HG02840 (cell line): ENCODE measurements at regions not wholly inside any gene's neighbourhood (a gene's known extent, or its start where the extent isn't known, plus 50 kb on each side); places are given as distances from the start of the nearest gene placed in this dataset.

ENCODE experiments used
- ATAC-seq: cut with Tn5 transposase; IDR thresholded peaks from one replicate; pipeline ENCODE4 v1.9.1; 2021; ENCODE audit warnings: mild to moderate bottlenecking, moderate library complexity, moderate number of reproducible peaks; ENCODE audit not compliant: unreplicated experiment, low FRiP score

DNA sequence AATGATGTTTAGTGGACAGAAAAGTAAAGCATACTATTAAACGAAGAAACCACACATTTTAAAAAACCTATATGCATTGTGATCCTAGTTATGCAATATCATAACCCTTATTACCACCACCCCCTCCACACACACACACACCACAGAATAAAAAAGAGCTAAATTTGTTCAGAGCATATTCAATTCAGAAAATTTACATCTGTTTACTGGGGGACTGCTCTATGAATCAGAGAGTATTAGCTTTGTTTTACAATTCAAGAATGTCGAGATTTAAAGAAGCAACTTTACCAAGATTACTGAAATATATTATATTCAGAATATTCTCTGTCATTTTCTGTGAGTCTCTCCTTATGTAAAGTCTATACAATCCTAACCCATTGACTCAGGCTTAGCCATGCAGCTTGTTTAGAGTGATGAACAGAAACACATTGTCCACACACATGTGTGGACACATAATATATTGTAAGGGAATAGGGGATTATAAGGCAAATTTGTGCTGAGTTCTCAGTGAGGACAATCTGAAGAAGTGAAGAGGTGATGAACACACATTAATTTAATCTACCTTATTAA lies 369.6 kb upstream of the MARCKS start:
- no peak for ATAC-seq

- no peak for ATAC-seq
Observed at GRCh38 chr6:113488061-113488460, 369.1 kb upstream of the MARCKS start.

GRCh38 chr6:113488812-113489685 lies 368.1 kb upstream of the MARCKS start:
- ATAC-seq = no peak

GRCh38 chr6:113489952-113490746 lies 367.0 kb upstream of the MARCKS start:
- no peak for ATAC-seq

DNA sequence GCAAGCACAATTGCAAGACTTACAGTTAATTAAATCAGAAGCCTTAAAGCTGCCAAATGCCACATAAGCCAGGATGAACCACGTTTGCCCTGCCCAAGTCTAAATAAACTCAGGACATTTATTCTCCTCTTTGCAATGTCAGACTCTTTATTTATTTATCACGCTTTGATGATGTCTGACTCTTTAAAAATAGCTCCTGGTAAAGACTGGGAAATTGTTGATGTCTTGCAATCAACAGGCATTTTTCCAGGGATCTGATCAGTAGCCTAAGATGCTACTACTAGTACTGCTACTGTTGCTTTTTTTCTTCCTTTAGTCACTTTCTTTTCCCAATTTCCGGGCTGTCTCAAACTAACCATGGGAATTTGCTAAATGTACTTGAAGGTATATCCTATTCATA lies 365.8 kb upstream of the MARCKS start:
- no peak for ATAC-seq

DNA sequence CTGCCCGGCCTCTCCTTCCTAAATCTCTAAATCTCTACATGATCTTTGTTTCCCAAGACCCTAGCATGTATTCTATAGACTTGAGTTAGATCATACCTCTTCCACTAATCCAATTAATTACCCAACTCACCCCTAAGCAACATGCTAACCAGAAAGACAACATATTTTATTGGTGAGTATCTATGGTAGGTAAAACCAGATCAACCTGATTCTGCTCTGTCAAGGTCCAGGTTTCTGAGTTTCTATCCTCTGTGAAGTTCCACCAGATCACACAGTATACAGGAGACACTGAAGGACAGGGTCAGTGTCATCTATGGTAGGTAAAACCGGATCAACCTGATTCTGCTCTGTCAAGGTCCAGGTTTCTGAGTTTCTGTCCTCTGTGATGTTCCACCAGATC lies 363.2 kb upstream of the MARCKS start:
- ATAC-seq = no peak

GRCh38 chr6:113495521-113495920 lies 361.6 kb upstream of the MARCKS start:
- no peak for ATAC-seq

- no peak for ATAC-seq
Observed at GRCh38 chr6:113496166-113496565, 361.0 kb upstream of the MARCKS start.

GRCh38 chr6:113500221-113500620 lies 356.9 kb upstream of the MARCKS start:
- ATAC-seq = no peak

DNA sequence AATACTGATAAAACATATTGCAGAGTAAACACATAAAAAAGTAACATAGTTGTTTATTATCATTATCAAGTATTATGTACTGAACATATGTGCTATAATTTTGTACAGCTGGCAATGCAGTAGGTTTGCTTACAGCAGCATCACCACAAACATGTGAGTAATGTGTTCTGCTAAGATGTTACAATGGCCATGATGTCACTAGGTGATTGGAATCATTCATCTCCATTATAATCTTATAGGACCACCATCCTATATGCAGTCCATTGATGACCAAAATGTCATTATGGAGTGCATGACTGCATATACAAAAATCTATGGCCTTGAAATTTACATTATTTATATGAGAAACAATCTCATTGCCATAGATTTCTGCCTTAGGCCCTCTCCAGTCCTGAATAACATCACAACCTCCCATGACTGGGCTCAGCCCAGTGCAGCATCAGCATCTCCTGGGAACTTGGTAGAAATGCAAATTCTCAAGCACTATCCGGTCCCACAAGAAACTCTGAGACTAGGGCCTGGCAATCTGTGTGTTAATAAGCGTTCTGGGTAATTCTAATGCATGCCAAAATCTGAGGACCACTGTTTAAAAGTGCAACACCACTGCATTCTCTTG lies 352.0 kb upstream of the MARCKS start:
- no peak for ATAC-seq

DNA sequence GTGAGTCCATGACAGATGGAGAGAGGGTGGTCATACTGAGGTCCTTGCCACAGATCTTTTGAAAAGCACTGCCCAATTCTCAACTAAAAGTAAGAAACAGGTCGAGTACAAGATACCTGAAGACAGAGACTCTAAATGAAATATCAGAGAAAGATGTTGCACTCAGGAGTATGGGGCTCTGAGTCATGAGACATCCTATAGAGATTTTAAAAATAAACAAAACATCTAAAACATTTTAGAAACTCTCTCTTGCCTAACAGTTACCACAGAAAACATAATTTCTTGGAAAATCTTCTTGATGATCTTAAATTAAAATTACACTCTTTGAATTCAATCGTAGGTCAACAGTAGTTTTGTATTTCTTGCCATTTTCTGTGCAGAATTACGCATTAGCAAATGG lies 348.9 kb upstream of the MARCKS start:
- no peak for ATAC-seq

DNA sequence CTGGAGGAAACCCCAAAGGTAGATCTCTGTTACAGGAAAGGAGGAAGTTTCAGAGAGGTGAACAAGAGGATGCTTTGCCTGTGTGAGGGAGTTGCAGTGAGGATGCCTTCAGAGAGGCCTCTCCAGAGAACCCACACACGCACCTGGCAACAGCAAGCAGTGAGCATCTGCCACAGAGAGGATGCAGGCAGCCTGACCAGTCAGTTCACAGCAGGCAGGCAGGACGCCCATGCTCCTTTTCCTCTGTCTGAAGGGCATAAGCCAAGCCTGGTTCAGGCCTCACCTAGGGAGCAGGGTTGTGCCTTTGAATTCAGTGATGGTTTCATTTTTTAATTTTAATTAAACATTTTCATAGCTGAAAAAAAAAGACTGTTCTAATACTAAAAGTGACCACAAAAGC lies 346.0 kb upstream of the MARCKS start:
- no peak for ATAC-seq

DNA sequence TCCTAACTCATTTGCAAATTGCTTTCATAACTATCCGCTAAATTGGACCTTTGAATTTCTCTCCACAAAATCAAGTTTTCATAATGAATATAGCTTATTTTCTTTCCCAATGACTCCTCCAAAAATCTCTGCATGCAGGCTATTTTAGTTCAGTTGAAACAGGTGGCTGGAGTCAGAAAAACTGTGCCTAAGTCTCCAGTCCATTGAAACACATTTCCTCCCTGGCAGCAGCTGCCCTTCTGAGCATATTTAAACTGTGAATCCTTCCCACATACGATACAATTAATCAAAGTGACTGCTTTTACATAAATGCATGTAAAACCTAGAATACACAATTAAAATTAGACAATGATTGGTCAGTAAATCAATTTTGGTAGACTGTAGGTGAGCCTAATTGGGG lies 344.6 kb upstream of the MARCKS start:
- ATAC-seq = no peak

- no peak for ATAC-seq
Observed at GRCh38 chr6:113513086-113513485, 344.1 kb upstream of the MARCKS start.

GRCh38 chr6:113522376-113522775 lies 334.8 kb upstream of the MARCKS start:
- ATAC-seq = no peak

- no peak for ATAC-seq
Observed at GRCh38 chr6:113524826-113525225, 332.3 kb upstream of the MARCKS start.

GRCh38 chr6:113526553-113526952 lies 330.6 kb upstream of the MARCKS start:
- ATAC-seq = no peak

- ATAC-seq = no peak
Observed at GRCh38 chr6:113526995-113527394, 330.1 kb upstream of the MARCKS start.

DNA sequence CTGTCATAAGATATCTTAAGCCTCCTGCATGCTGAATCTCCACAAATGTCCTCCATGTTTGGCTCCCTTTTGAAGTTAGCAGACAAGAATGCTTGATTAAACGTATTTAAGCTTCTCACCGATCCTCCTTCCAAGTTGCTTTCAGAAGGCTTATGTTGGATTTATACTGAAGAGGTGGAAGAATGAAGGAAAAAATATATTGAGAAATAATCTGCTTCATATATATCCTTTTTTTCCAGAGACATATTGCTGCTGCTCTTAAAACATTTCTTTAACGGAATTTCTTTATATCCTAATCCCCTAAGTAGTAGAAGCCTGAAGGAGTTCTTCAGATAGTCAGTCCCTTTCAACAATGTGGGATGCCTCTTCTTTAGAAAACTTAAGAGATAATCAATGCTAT lies 329.0 kb upstream of the MARCKS start:
- ATAC-seq = no peak

DNA sequence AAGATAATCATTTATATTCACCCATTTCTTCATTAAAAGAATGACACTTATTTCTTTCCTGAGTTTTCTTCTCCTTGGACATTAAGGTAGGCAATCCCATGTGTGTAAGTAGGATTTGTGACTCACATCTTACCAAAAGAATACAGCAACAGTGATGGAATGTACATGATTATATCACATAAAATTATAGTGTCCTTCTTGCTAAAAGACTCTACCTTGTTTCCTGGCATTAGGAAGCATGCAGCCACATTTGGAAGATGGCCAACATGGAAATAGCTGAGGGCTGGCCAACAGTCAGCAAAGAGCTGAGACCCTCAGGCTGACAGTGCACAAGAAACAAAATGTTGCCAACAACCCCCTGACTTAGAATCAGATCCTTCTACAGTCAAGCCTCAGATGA lies 327.9 kb upstream of the MARCKS start:
- ATAC-seq = no peak

GRCh38 chr6:113529879-113530278 lies 327.3 kb upstream of the MARCKS start:
- no peak for ATAC-seq
